ENCODE measurements at regions not wholly inside any gene's neighbourhood (a gene's known extent, or its start where the extent isn't known, plus 50 kb on each side); places are given as distances from the start of the nearest gene placed in this dataset.

DNA sequence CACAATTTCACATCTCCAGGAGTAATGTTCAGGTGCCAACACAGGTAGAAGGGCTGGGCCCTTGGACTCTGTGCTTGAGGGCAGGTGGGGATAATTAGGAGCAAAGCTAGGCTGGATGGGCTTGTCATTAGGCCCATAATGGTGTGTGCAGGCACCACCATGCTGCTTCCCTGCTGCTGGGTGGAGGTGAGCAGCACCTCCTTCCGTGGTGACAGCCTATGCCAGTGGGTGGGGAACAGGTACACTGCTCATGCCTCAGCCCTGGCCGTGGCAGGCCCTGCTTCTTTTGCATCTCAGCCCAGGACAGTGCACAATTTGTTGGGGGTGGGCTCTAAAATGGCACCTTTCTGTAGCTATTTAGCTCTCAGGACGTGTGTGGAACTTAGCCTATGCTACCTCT lies 955.5 kb downstream of the TMTC2 start:
- ATAC-seq (no peak), DNase-seq (no peak)
- peaks cover 9% of the 10 kb centered on the region for H3K9me3 ChIP-seq (ENCODE audit: control insufficient read depth, insufficient read depth, low read length)
- Mint-ChIP-seq H3K4me1 (no peaks in the 10 kb centered on the region), H3K9me3 (peaks cover 23 to 24% of the 10 kb centered on the region in 2 donors), H3K4me3 (no peak overlapping the region), H3K27ac (no peak overlapping the region), H3K27me3 (ENCODE audit: low read depth in 2 of 2) (no peaks in the 10 kb centered on the region), H3K36me3 (no peaks in the 10 kb centered on the region)
- WGBS (ENCODE audit: insufficient coverage): 67% methylated on average over 3 of the region's 3 CpGs
- no peaks in the 10 kb centered on the region for H3K4me1 ChIP-seq (ENCODE audit: control insufficient read depth, insufficient read depth, low read length)
- intact Hi-C loops (cut with micrococcal nuclease): no loop called here
- no peak overlapping the region for H3K27ac ChIP-seq (ENCODE audit: low read length)
- TF ChIP-seq, protein P1, sequence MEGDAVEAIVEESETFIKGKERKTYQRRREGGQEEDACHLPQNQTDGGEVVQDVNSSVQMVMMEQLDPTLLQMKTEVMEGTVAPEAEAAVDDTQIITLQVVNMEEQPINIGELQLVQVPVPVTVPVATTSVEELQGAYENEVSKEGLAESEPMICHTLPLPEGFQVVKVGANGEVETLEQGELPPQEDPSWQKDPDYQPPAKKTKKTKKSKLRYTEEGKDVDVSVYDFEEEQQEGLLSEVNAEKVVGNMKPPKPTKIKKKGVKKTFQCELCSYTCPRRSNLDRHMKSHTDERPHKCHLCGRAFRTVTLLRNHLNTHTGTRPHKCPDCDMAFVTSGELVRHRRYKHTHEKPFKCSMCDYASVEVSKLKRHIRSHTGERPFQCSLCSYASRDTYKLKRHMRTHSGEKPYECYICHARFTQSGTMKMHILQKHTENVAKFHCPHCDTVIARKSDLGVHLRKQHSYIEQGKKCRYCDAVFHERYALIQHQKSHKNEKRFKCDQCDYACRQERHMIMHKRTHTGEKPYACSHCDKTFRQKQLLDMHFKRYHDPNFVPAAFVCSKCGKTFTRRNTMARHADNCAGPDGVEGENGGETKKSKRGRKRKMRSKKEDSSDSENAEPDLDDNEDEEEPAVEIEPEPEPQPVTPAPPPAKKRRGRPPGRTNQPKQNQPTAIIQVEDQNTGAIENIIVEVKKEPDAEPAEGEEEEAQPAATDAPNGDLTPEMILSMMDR (IDR thresholded peaks at IDR 0.05): no peak
- no peak overlapping the region for H3K4me3 ChIP-seq (ENCODE audit: low read length)
- no peaks in the 10 kb centered on the region for H3K36me3 ChIP-seq (ENCODE audit: control insufficient read depth, insufficient read depth, low read length)
- H3K27me3 ChIP-seq (ENCODE audit: control insufficient read depth, insufficient read depth, low read length): no peaks in the 10 kb centered on the region

DNA sequence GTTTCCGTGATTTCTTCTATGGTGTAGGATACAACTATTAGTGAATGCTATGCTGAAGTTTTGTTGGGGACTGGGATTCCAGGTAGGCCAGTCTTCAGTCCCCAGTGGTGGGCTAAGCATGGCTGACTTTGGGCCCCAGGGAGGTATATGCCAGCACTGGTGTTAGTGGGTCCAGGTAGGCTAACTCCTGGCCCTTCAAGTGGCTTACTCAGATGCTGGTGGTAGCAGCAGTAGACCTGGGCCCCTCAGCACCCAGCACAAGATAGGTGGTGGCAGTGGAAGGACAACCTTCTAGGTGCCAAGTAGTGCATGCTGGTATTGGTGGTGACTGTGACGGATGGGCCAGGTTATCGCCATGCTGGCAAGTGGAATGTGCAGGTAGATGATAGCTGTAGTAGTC lies 955.1 kb downstream of the TMTC2 start:
- ATAC-seq (no peak), DNase-seq (no peak)
- H3K36me3 Mint-ChIP-seq: no peaks in the 10 kb centered on the region
- H3K4me1 Mint-ChIP-seq: no peaks in the 10 kb centered on the region
- H3K27me3 Mint-ChIP-seq (ENCODE audit: low read depth in 2 of 2): no peaks in the 10 kb centered on the region
- H3K9me3 Mint-ChIP-seq: peaks cover 23 to 26% of the 10 kb centered on the region in 2 donors
- intact Hi-C loops (cut with micrococcal nuclease): no loop called here
- H3K4me3 Mint-ChIP-seq: no peak overlapping the region
- no peak overlapping the region for H3K27ac Mint-ChIP-seq
- TF ChIP-seq, protein P1 (IDR thresholded peaks at IDR 0.05): no peak
- Histone ChIP-seq H3K27ac (ENCODE audit: low read length) (no peak overlapping the region), H3K4me1 (ENCODE audit: control insufficient read depth, insufficient read depth, low read length) (no peaks in the 10 kb centered on the region), H3K9me3 (ENCODE audit: control insufficient read depth, insufficient read depth, low read length) (peaks cover 9% of the 10 kb centered on the region), H3K4me3 (ENCODE audit: low read length) (no peak overlapping the region), H3K36me3 (ENCODE audit: control insufficient read depth, insufficient read depth, low read length) (no peaks in the 10 kb centered on the region), H3K27me3 (ENCODE audit: control insufficient read depth, insufficient read depth, low read length) (no peaks in the 10 kb centered on the region)
- 93% methylated on average over 3 of the region's 3 CpGs for WGBS (ENCODE audit: insufficient coverage)

DNA sequence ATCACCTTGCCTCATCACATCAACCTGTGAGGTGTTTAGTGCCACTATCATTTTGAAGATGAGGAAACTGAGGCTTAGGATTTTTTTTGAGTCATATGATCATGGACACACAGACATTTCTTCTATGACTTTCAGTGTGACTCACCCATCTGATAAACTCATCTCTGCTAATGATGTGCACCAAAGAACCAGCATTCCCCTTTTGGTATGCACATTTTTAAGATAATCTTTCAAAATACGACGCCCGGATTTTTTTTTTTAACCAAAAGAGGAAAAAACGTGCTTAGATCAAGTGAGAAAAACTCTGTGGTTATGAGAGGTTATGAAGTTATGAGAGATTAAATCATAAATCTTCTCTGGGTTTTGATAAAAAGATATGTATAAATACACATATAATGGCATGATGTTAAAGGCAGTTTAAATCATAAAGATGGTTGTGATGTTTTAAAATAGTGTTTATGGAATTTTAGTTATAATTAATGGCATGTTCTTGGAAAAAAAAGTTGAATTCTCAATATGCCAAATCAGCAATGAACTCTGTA lies 948.1 kb downstream of the TMTC2 start:
- TF ChIP-seq, protein P1 (IDR thresholded peaks at IDR 0.05): no peak
- Histone ChIP-seq H3K27me3 (ENCODE audit: control insufficient read depth, insufficient read depth, low read length) (no peaks in the 10 kb centered on the region), H3K36me3 (ENCODE audit: control insufficient read depth, insufficient read depth, low read length) (no peaks in the 10 kb centered on the region), H3K27ac (ENCODE audit: low read length) (no peak overlapping the region), H3K4me1 (ENCODE audit: control insufficient read depth, insufficient read depth, low read length) (no peaks in the 10 kb centered on the region), H3K9me3 (ENCODE audit: control insufficient read depth, insufficient read depth, low read length) (no peaks in the 10 kb centered on the region), H3K4me3 (ENCODE audit: low read length) (no peak overlapping the region)
- Mint-ChIP-seq H3K4me3 (no peak overlapping the region), H3K4me1 (no peaks in the 10 kb centered on the region), H3K27me3 (ENCODE audit: low read depth in 2 of 2) (no peaks in the 10 kb centered on the region), H3K9me3 (peaks cover 11 to 19% of the 10 kb centered on the region in 2 donors), H3K27ac (no peak overlapping the region), H3K36me3 (no peaks in the 10 kb centered on the region)
- WGBS (ENCODE audit: insufficient coverage): 74% methylated on average over 4 of the region's 4 CpGs
- DNase-seq: no peak
- intact Hi-C loops (cut with micrococcal nuclease): no loop called here
- no peak for ATAC-seq

DNA sequence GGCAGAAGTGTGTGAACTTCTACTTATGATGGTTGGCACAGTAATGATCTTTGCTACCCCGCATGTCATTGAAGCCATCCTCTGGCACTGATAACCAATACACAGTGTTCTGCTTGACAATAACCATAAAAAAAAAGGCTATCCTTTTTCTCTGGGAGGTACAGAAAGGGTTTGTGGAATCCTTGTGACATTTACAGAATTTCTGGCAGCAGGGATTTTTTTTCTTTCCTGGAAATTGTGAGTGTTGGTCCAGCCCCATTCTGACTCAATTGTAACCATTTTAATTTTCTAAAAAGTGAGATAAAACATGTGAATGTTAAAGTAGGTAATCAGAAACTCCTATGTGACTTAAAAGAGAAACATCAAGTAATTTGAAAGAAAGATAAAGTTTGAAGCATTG lies 943.8 kb downstream of the TMTC2 start:
- 80% methylated on average over 1 of the region's 1 CpG for WGBS (ENCODE audit: insufficient coverage)
- no peaks in the 10 kb centered on the region for H3K27me3 ChIP-seq (ENCODE audit: control insufficient read depth, insufficient read depth, low read length)
- ATAC-seq (no peak), DNase-seq (no peak)
- Mint-ChIP-seq H3K9me3 (peaks cover 6 to 21% of the 10 kb centered on the region in 2 donors), H3K4me1 (no peaks in the 10 kb centered on the region), H3K27ac (no peak overlapping the region), H3K27me3 (ENCODE audit: low read depth in 2 of 2) (no peaks in the 10 kb centered on the region), H3K36me3 (no peaks in the 10 kb centered on the region), H3K4me3 (no peak overlapping the region)
- intact Hi-C loops (cut with micrococcal nuclease): no loop called here
- no peaks in the 10 kb centered on the region for H3K4me1 ChIP-seq (ENCODE audit: control insufficient read depth, insufficient read depth, low read length)
- TF ChIP-seq, protein P1 (IDR thresholded peaks at IDR 0.05): no peak
- H3K9me3 ChIP-seq (ENCODE audit: control insufficient read depth, insufficient read depth, low read length): no peaks in the 10 kb centered on the region
- H3K27ac ChIP-seq (ENCODE audit: low read length): no peak overlapping the region
- no peaks in the 10 kb centered on the region for H3K36me3 ChIP-seq (ENCODE audit: control insufficient read depth, insufficient read depth, low read length)
- no peak overlapping the region for H3K4me3 ChIP-seq (ENCODE audit: low read length)

Data from natural killer cell (primary cell).